Activated naive CD4-positive, alpha-beta T cell treated with anti-CD3 and anti-CD28 coated beads, Interleukin-2, amount 50 U/mL, for 24 hours (primary cell): ENCODE measurements at regions not wholly inside any gene's neighbourhood (a gene's known extent, or its start where the extent isn't known, plus 50 kb on each side); places are given as distances from the start of the nearest gene placed in this dataset.
A peak's percentile ranks its signal among the peaks of the same experiment; 100 is the strongest.

Experiments
- H3K27ac Mint-ChIP-seq: one replicate; pipeline ENCODE4 v1.8.0; 2021; ENCODE audit warnings: mild to moderate bottlenecking, mixed read lengths
- H3K27me3 Mint-ChIP-seq: one replicate; pipeline ENCODE4 v1.8.0; 2021; ENCODE audit warnings: mixed read lengths
- H3K36me3 Mint-ChIP-seq: one replicate; pipeline ENCODE4 v1.8.0; 2021; ENCODE audit warnings: mixed read lengths
- H3K4me1 Mint-ChIP-seq: one replicate; pipeline ENCODE4 v1.8.0; 2021; ENCODE audit warnings: mixed read lengths
- H3K4me3 Mint-ChIP-seq: one replicate; pipeline ENCODE4 v1.8.0; 2021; ENCODE audit warnings: mild to moderate bottlenecking, mixed read lengths
- H3K9me3 Mint-ChIP-seq: one replicate; pipeline ENCODE4 v1.8.0; 2021; ENCODE audit warnings: mixed read lengths

DNA sequence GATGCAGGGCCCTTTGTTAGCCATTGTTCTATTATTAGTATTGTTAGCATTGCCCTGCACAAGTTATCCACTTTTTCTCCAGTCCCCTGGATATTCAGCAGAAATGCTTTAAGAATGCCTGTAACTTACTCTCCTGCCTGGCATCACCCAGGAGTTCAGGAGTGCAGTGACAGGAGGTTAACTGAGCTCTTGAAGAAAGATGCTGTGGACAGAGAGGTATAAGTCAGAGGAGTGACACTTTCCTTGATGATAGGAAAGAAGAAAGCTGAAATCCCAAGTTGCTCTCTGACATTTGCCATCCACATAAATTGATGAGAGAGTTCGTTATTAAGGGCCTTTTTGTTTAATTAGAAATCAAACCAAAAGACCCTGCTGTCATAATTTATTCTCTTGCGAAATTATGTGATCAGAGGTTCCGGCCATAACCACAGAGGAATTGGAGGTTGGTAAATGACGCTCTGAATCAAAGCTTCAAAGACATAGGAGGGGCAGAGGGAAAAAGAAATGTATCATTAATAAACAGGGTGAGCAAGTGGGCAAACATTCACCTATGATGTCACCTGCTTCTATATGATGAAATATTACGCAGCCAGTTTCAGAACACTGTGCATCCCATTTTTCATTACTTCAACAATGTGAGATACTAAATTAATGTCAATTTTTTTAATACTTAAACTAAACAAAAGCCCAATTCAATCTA is 230.2 kb upstream of the JADE1 start:
- H3K36me3 Mint-ChIP-seq: no peaks in the 10 kb centered on the region
- H3K4me1 Mint-ChIP-seq: no peaks in the 10 kb centered on the region
- H3K27ac Mint-ChIP-seq: no peak overlapping the region
- H3K27me3 Mint-ChIP-seq: peaks cover 2% of the 10 kb centered on the region
- no peaks in the 10 kb centered on the region for H3K9me3 Mint-ChIP-seq
- H3K4me3 Mint-ChIP-seq: no peak overlapping the region

DNA sequence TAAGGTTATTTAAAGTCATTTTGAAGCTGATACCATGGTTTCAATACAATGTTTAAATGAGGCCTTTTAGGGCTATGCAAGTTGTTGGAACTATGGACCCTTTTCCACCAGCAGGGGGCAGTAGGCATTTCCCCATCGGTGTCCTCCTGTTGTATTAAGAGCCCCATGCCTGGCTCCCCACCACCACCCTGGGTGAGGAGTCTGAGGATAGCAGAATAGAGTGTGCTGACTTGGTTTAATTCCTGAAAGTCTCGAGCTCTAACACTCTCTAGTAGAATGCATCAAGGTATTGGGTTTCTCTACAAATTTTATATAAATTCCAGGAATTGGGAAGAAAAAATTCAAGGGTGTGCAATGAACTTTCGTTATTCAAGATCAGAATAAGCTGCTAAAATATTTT is 234.8 kb upstream of the JADE1 start:
- Mint-ChIP-seq H3K27ac (no peak overlapping the region), H3K4me1 (no peaks in the 10 kb centered on the region), H3K9me3 (no peaks in the 10 kb centered on the region), H3K4me3 (no peak overlapping the region), H3K27me3 (peaks cover 6% of the 10 kb centered on the region), H3K36me3 (no peaks in the 10 kb centered on the region)

DNA sequence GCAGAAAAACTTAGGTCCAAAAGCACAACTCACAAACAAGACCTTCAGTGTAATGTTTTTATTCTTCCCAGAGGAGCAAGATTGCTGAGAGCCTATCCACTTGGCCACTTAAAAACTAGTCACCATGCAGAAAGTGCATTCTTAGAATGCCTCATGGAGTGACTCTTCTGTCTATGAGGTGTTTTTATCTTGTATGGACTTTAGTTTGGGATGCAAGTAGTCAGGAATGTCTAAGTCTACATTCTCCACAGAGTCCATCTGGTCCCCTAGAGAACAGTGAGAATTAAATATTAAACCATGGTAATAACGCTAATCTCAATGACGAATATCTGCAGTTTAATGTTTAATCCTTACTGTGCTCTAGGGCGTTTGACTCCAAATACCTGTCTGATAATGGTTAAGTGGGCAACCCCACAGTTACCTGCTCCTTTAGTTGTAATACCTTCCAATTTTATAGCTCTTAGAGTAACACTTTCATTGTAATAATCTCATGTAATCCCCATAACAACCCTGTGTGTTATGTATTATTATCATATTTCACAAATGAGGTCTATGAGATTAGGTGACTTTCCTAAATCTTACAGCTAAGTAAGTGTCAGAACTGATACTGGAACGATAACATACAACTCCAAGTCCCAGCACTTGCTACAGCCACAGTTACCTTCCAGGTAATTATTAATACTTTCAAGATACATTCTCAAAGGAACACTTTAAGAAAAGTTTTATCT is 235.6 kb upstream of the JADE1 start:
- Mint-ChIP-seq H3K27me3 (peaks cover 6% of the 10 kb centered on the region), H3K9me3 (no peaks in the 10 kb centered on the region), H3K4me1 (no peaks in the 10 kb centered on the region), H3K27ac (no peak overlapping the region), H3K36me3 (no peaks in the 10 kb centered on the region), H3K4me3 (no peak overlapping the region)

DNA sequence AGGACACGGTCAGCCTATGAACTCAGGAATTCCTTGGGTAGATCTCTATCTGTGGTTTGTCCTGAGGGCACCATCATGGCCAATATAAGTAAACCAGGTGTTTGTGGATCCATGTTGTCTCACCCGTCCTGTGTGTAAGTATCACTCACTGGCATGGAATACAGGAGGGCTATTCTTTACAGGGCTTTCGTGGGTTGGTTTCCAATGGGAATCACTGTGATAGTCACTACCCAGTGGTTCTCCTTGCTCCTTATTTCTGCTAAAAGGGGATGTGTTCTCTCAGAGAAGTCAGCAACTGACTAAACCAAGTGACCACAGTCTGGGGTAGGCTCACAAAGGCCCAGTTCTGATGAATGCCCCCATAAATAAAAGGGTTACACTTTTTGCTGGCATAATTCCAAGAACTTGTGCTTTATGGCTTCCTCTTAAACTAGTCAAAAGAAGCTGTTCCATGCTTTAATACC is 236.7 kb upstream of the JADE1 start:
- Mint-ChIP-seq H3K27me3 (peaks cover 6% of the 10 kb centered on the region), H3K4me1 (no peaks in the 10 kb centered on the region), H3K9me3 (no peaks in the 10 kb centered on the region), H3K4me3 (no peak overlapping the region), H3K36me3 (no peaks in the 10 kb centered on the region), H3K27ac (no peak overlapping the region)

DNA sequence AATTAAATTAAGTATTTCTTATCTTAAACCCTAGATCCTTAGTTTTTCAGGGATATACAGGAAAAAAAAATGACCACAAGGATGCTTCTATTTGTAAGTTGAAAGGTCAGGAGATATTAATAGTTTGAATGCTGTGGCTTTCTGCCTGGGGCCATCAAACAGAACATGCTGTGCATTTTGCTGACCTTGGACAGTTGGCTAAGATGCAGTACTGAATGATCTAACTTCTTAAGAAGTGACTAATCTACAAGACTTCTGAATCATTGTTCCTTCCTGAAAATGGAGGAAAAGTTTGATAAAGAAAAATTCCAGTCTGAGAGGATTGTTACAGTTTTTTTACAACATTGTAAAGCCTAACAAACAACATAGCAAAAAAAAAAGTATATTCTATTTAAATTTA is 237.8 kb upstream of the JADE1 start:
- Mint-ChIP-seq H3K36me3 (no peaks in the 10 kb centered on the region), H3K27ac (no peak overlapping the region), H3K27me3 (peaks cover 6% of the 10 kb centered on the region), H3K9me3 (no peaks in the 10 kb centered on the region), H3K4me3 (no peak overlapping the region), H3K4me1 (no peaks in the 10 kb centered on the region)

DNA sequence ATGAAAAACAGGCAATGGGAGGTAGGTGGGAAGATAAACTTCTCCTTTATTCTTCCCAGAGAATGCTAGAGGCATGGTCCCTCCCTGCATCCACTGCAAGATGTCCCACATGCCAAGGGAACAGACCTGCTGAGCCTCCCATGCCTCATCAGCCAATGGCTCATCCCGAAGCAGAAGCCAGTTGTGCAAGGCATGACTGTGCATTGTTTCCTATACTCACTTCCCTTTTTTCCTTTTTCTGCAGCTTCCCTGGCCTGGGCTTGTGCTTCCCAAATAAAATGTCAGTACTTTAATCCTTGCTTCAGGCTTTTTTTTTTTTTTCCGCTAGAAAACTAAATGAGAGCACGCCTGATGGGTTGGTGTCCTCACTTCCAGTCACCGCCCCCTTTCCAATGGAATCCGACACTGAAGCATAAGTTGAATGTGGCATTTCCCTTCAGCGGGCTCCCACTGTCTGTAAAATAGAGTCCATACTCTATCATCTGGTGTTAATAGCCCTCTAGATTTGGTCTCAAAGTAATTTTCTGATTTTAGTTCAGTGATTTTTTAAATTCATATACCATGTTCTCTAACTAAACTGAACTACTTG is 239.0 kb upstream of the JADE1 start:
- Mint-ChIP-seq H3K4me3 (no peak overlapping the region), H3K4me1 (no peaks in the 10 kb centered on the region), H3K36me3 (no peaks in the 10 kb centered on the region), H3K27me3 (peaks cover 6% of the 10 kb centered on the region), H3K9me3 (no peaks in the 10 kb centered on the region), H3K27ac (no peak overlapping the region)

DNA sequence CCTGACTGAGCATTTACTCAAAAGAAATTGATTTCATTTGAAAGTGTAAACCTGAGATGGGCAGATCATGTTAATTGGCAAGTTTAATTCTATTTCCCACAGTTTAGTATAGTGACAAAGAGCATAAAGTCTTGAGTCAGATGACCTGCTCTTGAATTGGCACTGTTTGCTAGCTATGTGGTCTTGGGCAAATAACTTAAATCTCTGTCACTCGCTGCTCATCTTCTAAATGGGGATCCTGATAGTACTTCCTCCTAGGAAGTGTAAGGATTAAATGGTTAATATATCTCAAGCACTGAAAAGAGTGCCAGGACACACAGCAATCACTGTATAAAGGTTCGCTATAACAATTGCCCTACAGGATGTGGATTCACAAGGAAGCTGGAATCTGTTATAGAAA is 242.8 kb upstream of the JADE1 start:
- Mint-ChIP-seq H3K27me3 (peaks cover 6% of the 10 kb centered on the region), H3K36me3 (no peaks in the 10 kb centered on the region), H3K4me3 (no peak overlapping the region), H3K27ac (no peak overlapping the region), H3K9me3 (no peaks in the 10 kb centered on the region), H3K4me1 (no peaks in the 10 kb centered on the region)

DNA sequence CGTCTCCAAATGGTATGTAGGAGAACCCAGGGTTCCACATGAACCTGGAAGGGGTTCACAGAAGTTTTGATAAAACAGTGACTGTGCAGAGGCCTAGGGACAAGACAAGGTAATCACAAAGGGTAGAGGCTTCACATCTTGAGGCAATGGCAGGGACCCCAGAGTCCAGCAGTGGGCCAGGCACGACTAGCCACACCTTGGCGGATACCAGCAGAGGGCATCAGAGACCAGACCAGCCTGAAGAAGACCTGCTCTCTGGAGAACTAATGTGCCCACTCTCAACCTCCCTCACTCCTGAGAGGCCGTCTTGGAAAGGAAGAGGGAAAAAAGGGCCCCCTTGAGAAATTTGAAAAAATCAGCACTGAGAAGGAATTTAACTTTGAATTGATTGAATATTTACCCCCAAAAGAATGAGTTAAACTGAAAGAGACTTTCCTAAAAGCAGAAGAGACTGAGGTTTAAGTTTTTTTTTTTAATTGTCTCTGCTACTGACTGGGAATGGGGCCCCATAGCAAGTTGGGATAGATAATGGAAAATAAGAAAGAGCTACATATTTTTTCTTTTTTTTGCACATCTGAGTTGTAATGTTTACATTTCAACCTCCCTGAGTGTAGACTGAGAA is 243.8 kb upstream of the JADE1 start:
- Mint-ChIP-seq H3K27ac (no peak overlapping the region), H3K36me3 (no peaks in the 10 kb centered on the region), H3K4me3 (no peak overlapping the region), H3K27me3 (peaks cover 3% of the 10 kb centered on the region), H3K4me1 (no peaks in the 10 kb centered on the region), H3K9me3 (no peaks in the 10 kb centered on the region)

DNA sequence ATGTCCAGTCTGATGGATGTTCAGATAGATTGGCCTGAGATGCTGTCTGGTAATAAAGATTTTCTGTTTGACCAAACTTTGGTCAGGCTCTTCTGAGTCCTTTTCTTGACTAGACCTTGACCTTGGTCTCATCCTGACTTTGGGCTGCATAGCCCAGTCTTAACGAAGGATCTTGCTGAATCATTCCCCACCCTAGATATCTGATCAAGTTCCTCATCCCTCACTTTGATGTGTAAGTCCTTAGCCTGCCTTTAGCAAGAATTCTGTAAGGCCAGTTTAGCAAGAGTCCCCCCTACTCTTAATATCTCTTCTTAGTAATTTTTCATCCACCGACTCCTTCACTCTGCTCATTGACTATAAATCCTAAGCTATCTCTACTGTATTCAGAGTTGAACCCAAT is 244.4 kb upstream of the JADE1 start:
- Mint-ChIP-seq H3K27ac (no peak overlapping the region), H3K9me3 (no peaks in the 10 kb centered on the region), H3K4me1 (no peaks in the 10 kb centered on the region), H3K36me3 (no peaks in the 10 kb centered on the region), H3K4me3 (no peak overlapping the region), H3K27me3 (no peaks in the 10 kb centered on the region)

DNA sequence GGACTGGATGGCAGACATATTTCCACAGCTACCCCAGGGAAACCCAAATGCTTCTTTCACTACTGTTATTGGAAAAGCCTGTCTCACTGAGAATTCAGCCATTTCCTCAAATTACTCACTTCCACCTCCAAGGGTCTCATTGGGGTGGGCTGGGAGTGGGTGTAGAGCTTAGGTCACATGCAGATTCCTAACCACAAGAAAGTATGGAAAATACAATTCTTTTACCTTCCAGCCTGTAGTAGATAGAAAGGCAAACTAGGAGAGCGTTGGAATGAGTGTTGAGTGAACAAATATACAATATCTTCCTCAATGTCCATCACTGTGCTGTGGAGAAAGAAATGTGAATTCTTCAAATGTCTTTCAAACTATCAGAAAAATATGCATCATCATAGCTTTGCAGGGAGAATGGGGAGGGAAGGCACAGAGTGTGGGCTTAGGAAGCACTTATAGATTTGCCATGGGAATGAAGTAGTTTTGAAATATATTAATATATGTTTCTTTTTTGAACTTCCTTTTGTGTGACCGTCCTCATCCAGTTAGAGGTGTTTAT is 245.3 kb upstream of the JADE1 start:
- Mint-ChIP-seq H3K4me3 (no peak overlapping the region), H3K4me1 (no peaks in the 10 kb centered on the region), H3K9me3 (no peaks in the 10 kb centered on the region)

DNA sequence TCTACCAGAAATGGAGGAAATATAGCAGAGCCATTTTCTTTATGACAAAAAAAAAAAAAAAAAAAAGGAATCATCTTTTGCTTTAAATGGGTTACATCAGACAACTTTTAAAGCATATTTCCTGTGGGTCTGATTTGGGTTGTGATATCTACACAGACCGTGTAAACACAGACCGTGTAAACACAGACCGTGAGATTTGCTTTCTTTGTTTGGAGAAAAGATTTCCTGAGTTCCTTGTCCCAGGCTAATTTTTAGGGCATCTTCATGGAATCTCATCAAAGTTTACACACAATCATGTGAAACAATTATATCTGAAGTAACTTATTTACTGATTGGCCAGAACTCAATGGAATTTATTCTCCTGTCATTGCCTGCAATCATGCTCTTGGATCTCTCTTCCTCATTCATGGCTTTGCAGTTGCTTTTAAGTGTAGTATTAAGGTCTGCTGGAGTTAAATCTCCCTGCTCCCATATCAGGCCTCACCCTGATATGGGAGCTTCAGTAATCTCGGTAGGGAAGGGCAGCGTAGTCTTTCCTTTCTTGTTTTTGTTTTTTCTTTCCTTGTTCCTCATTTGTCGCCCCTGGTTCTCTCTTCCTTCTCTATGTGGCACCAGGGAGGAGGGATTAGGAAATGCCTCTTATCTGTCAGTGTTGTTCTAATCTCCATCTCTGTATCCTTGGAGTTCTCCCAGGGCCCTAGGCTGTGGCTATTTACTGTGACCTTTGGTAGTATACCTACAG is 248.6 kb upstream of the JADE1 start:
- Mint-ChIP-seq H3K27me3 (no peaks in the 10 kb centered on the region), H3K36me3 (no peaks in the 10 kb centered on the region), H3K27ac (no peak overlapping the region), H3K4me1 (no peaks in the 10 kb centered on the region), H3K4me3 (no peak overlapping the region), H3K9me3 (no peaks in the 10 kb centered on the region)

More for the DNA sequence above, 245.3 kb upstream of the JADE1 start:
- Mint-ChIP-seq H3K36me3 (no peaks in the 10 kb centered on the region), H3K27ac (no peak overlapping the region), H3K27me3 (no peaks in the 10 kb centered on the region)

DNA sequence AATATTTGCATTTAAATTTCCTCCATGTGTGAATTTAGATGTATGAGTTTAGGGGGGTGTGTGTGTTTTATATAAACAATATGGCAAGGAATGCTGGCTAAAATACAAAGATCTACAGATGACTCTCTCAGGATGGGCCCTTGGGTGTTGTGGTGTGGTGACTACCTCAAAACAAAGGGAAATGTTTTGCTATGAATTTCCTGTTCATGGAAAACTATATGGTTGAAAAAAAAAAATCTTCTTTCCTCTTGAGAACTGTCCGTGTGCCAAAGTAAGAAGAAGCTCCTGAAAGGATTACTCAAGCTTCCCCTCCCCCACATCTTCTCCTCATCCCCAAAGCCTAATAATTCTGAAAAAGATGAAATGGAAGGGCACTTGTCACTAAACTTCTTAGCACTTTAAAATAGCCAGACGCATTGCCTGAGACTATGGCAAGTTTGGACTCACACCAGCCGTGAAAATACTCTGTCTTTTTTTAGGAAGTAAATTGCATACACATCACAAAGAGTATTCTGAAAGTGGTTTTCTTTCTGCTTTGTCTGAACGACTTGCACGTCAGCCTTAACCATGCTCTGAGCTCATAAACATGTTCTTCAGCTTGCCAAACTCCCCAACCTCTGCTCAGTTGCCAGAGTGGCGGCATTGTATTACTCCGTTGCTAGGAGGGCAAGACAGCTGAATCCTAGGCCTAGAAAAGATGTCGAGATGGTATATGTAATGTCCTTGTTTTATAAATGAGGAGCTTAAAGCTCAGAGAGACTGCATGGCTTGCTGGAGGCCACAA is 250.4 kb upstream of the JADE1 start:
- Mint-ChIP-seq H3K4me1 (peaks cover 2% of the 10 kb centered on the region), H3K27ac (no peak overlapping the region)

DNA sequence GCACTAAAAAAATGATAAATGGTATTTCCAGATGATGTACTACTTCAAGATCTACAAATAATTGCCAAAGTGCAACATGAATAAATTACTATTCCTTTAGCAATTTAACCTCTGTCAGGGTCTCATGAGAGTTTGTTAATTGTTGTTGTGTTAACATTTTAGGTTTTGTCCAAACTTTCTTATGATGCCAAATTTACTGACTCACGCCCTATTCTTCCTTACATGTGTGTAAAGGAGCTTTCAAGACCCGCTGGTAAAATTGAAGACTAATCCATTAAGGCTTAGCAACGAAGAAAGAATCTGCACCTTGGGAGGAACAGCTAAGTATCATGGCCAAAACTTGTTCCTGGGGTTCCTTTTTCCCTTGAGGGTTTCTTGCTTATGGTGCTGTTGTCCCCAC is 252.7 kb upstream of the JADE1 start:
- no peak overlapping the region for H3K27ac Mint-ChIP-seq

More for the DNA sequence above, 250.4 kb upstream of the JADE1 start:
- no peaks in the 10 kb centered on the region for H3K36me3 Mint-ChIP-seq
- no peaks in the 10 kb centered on the region for H3K27me3 Mint-ChIP-seq
- no peak overlapping the region for H3K4me3 Mint-ChIP-seq
- no peaks in the 10 kb centered on the region for H3K9me3 Mint-ChIP-seq

DNA sequence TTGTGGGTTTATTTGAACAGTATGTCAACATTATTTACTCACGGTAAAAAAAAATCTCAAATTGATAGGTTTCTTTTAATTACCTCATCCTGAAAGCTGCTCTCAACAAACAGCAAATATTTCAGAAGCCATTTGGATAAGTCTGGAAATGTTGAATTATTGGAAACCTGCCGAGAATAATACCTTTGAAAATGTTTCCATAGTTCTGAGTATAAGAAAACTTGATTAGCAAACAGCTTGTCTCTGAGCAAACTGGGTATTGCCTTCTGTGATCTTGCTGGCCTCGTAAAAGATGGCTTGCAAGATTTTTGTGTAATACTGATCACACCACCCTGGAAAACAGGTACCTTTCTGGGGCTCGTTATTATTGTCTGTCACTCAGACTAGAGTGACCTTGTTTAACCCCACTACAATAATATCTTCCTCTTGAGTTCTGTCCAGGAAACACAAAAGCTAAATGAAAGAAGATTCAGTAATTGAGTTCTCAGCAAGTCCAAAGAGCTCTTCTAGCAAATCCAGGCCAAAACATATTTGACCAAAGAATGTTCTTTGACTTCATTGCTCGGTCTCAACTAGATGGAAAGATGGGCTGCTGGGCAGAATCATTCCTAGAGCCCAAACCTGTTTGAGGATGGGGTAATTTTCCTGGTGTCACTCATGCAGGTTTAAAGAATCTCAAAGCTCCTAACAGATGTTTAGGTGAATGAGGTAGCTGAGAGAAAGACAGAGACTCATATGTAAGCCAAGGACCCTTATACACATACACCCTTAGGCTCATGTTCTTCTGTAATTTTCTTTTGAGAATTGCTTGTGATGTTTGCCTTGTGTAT is 255.6 kb upstream of the JADE1 start:
- Mint-ChIP-seq H3K27me3 (peaks cover 8% of the 10 kb centered on the region), H3K27ac (no peak overlapping the region), H3K36me3 (no peaks in the 10 kb centered on the region), H3K9me3 (peaks cover 5% of the 10 kb centered on the region), H3K4me1 (peaks cover 14% of the 10 kb centered on the region), H3K4me3 (peak overlapping the region; percentile 92)

More for the DNA sequence above, 252.7 kb upstream of the JADE1 start:
- Mint-ChIP-seq H3K4me3 (no peak overlapping the region), H3K36me3 (no peaks in the 10 kb centered on the region), H3K4me1 (peaks cover 14% of the 10 kb centered on the region), H3K9me3 (no peaks in the 10 kb centered on the region), H3K27me3 (peaks cover 6% of the 10 kb centered on the region)
